Activated CD4-positive, alpha-beta T cell treated with anti-CD3 and anti-CD28 coated beads, Interleukin-2, amount 50 U/mL, for 48 hours (primary cell): ENCODE measurements at regions not wholly inside any gene's neighbourhood (a gene's known extent, or its start where the extent isn't known, plus 50 kb on each side); places are given as distances from the start of the nearest gene placed in this dataset.

ENCODE experiments used
- DNase-seq, 2 experiments: peaks; one replicate each; pipeline ENCODE4 v3.0.0-alpha.2; 2020

- no peak for DNase-seq
These were observed 52.0 kb upstream of the NPTX2 start for GRCh38 chr7:98565103-98565502.

GRCh38 chr7:98562871-98563495, 54.1 kb upstream of the NPTX2 start:
- DNase-seq = no peak

- DNase-seq = no peak
These were observed 54.7 kb upstream of the NPTX2 start for GRCh38 chr7:98562381-98562823.

GRCh38 chr7:98559958-98560357, 57.1 kb upstream of the NPTX2 start:
- DNase-seq = no peak

- DNase-seq = no peak
These were observed 57.9 kb upstream of the NPTX2 start for GRCh38 chr7:98559219-98559618.

GRCh38 chr7:98557538-98558031, 59.5 kb upstream of the NPTX2 start:
- no peak for DNase-seq

- DNase-seq = no peak
These were observed 60.8 kb upstream of the NPTX2 start for GRCh38 chr7:98556288-98556687.

- no peak for DNase-seq
These were observed 61.7 kb upstream of the NPTX2 start for GRCh38 chr7:98555403-98555802.

- DNase-seq = no peak
These were observed 63.4 kb upstream of the NPTX2 start for GRCh38 chr7:98553666-98554065.

GRCh38 chr7:98551611-98552273, 65.3 kb upstream of the NPTX2 start:
- DNase-seq = no peak

- no peak for DNase-seq
These were observed 68.1 kb upstream of the NPTX2 start for GRCh38 chr7:98548971-98549370.

- no peak for DNase-seq
These were observed 68.7 kb upstream of the NPTX2 start for GRCh38 chr7:98548370-98548769.

- no peak for DNase-seq
These were observed 76.0 kb upstream of the NPTX2 start for GRCh38 chr7:98541101-98541500.

- DNase-seq = no peak
These were observed 77.2 kb upstream of the NPTX2 start for GRCh38 chr7:98539865-98540264.

GRCh38 chr7:98536803-98537202, 80.3 kb upstream of the NPTX2 start:
- DNase-seq = no peak

GRCh38 chr7:98534493-98534892, 82.6 kb upstream of the NPTX2 start:
- no peak for DNase-seq

GRCh38 chr7:98531717-98532116, 85.4 kb upstream of the NPTX2 start:
- no peak for DNase-seq

GRCh38 chr7:98528079-98528478, 89.0 kb upstream of the NPTX2 start:
- no peak for DNase-seq

- no peak for DNase-seq
These were observed 91.0 kb upstream of the NPTX2 start for GRCh38 chr7:98526059-98526458.

- DNase-seq = no peak
These were observed 95.9 kb upstream of the NPTX2 start for GRCh38 chr7:98521089-98521692.

- DNase-seq = peak in 1 of 2 experiments; percentile 2
These were observed 96.6 kb upstream of the NPTX2 start for GRCh38 chr7:98520356-98520951.

GRCh38 chr7:98518159-98518947, 98.7 kb upstream of the NPTX2 start:
- no peak for DNase-seq

- no peak for DNase-seq
These were observed 101.9 kb upstream of the NPTX2 start for GRCh38 chr7:98515201-98515600.
